Endothelial cell (in vitro differentiated cells): ENCODE measurements at regions not wholly inside any gene's neighbourhood (a gene's known extent, or its start where the extent isn't known, plus 50 kb on each side); places are given as distances from the start of the nearest gene placed in this dataset.

Experiments
- DNase-seq: peaks from one replicate; pipeline ENCODE4 v3.0.0; 2021; ENCODE audit warnings: low spot score
- H3K27ac Mint-ChIP-seq: one replicate; pipeline ENCODE4 v1.8.0; 2021; ENCODE audit warnings: mixed read lengths, inconsistent platforms; ENCODE audit not compliant: unreplicated experiment
- H3K27me3 Mint-ChIP-seq: one replicate; pipeline ENCODE4 v1.8.0; 2021; ENCODE audit warnings: mild to moderate bottlenecking, moderate library complexity, mixed read lengths, inconsistent platforms; ENCODE audit not compliant: unreplicated experiment
- H3K36me3 Mint-ChIP-seq: one replicate; pipeline ENCODE4 v1.8.0; 2021; ENCODE audit warnings: mild to moderate bottlenecking, low read depth, mixed read lengths, inconsistent platforms; ENCODE audit not compliant: unreplicated experiment
- H3K4me1 Mint-ChIP-seq: one replicate; pipeline ENCODE4 v1.8.0; 2021; ENCODE audit warnings: mild to moderate bottlenecking, mixed read lengths, inconsistent platforms; ENCODE audit not compliant: unreplicated experiment
- H3K4me3 Mint-ChIP-seq: one replicate; pipeline ENCODE4 v1.8.0; 2021; ENCODE audit warnings: mild to moderate bottlenecking, mixed read lengths, inconsistent platforms; ENCODE audit not compliant: unreplicated experiment
- H3K9me3 Mint-ChIP-seq: one replicate; pipeline ENCODE4 v1.8.0; 2021; ENCODE audit warnings: mixed read lengths, inconsistent platforms; ENCODE audit not compliant: unreplicated experiment
- TF ChIP-seq, protein P1 (sequence below): fragments of 200-600 bp; sonication (generic); IDR thresholded peaks from one replicate; pipeline ENCODE4 v1.5.0; 2021; ENCODE audit warnings: antibody characterized with exemption; ENCODE audit not compliant: unreplicated experiment

DNA sequence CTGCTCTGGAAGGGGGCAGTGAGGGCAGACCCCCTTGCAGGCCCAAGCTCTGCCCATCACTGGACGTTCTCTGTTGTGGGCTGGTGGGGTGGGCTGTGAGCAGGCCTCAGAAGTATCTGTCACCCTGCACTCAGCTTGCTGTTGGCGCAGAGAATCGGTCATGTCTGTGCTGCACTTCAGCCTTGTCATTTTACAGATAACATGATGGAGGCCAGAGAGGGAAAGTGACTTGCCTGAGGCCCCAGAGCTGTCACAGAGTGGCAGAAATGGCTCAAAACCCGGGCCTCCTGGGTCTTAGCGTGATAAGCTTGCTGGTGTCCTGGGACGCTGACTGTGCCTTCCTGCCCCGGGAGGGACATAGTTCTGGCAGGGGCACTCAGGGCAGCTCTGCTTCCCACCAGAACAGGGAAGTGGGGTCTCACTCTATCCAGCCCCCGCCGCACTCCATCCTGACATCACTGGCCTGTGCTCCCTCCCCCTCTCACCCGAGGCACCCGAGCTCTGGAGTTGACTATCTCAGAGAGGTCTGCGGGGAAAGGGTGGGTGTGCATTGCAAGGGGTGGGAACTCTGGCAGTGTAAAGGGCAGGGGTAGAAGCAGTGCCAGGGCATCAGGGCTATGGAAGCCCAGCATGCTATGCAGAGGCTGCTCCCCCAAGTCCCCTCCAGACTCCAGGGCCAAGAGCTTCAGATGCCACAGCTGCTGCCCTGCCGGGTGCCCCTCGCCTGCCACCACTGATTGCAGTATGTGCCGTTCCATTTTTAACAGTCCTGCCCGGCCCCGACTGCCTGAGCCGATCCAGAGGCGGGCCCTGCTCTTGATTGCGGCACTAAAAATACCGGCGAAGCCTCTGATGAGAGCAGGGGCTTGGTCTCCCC, 50.4 kb upstream of the NECTIN1 start:
- no peak for DNase-seq

More for the DNA sequence above, 50.4 kb upstream of the NECTIN1 start:
- no peaks in the 10 kb centered on the region for H3K9me3 Mint-ChIP-seq
- H3K36me3 Mint-ChIP-seq: no peaks in the 10 kb centered on the region
- H3K27me3 Mint-ChIP-seq: peaks cover 6% of the 10 kb centered on the region
- TF ChIP-seq, protein P1, sequence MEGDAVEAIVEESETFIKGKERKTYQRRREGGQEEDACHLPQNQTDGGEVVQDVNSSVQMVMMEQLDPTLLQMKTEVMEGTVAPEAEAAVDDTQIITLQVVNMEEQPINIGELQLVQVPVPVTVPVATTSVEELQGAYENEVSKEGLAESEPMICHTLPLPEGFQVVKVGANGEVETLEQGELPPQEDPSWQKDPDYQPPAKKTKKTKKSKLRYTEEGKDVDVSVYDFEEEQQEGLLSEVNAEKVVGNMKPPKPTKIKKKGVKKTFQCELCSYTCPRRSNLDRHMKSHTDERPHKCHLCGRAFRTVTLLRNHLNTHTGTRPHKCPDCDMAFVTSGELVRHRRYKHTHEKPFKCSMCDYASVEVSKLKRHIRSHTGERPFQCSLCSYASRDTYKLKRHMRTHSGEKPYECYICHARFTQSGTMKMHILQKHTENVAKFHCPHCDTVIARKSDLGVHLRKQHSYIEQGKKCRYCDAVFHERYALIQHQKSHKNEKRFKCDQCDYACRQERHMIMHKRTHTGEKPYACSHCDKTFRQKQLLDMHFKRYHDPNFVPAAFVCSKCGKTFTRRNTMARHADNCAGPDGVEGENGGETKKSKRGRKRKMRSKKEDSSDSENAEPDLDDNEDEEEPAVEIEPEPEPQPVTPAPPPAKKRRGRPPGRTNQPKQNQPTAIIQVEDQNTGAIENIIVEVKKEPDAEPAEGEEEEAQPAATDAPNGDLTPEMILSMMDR: no peak
- H3K27ac Mint-ChIP-seq: no peak overlapping the region
- H3K4me3 Mint-ChIP-seq: no peak overlapping the region
- H3K4me1 Mint-ChIP-seq: peaks cover 4% of the 10 kb centered on the region
